Osteocyte (in vitro differentiated cells): ENCODE measurements at regions not wholly inside any gene's neighbourhood (a gene's known extent, or its start where the extent isn't known, plus 50 kb on each side); places are given as distances from the start of the nearest gene placed in this dataset.
A peak's percentile ranks its signal among the peaks of the same experiment; 100 is the strongest.

Experiments used
- DNase-seq: peaks from one replicate; pipeline ENCODE4 v3.0.0; 2021; ENCODE audit warnings: mixed read lengths; ENCODE audit not compliant: unreplicated experiment; ENCODE audit errors: extremely low spot score
- H3K27ac Mint-ChIP-seq: one replicate; pipeline ENCODE4 v1.8.0; 2021; ENCODE audit warnings: mild to moderate bottlenecking, mixed read lengths; ENCODE audit not compliant: unreplicated experiment
- H3K27me3 Mint-ChIP-seq: one replicate; pipeline ENCODE4 v1.8.0; 2021; ENCODE audit warnings: mixed read lengths; ENCODE audit not compliant: unreplicated experiment
- H3K36me3 Mint-ChIP-seq: one replicate; pipeline ENCODE4 v1.8.0; 2021; ENCODE audit warnings: mixed read lengths; ENCODE audit not compliant: unreplicated experiment
- H3K4me1 Mint-ChIP-seq: one replicate; pipeline ENCODE4 v1.8.0; 2021; ENCODE audit warnings: mixed read lengths; ENCODE audit not compliant: unreplicated experiment
- H3K4me3 Mint-ChIP-seq: one replicate; pipeline ENCODE4 v1.8.0; 2021; ENCODE audit warnings: mild to moderate bottlenecking, moderate library complexity, mixed read lengths; ENCODE audit not compliant: unreplicated experiment
- H3K9me3 Mint-ChIP-seq: one replicate; pipeline ENCODE4 v1.8.0; 2021; ENCODE audit warnings: mixed read lengths; ENCODE audit not compliant: unreplicated experiment
- TF ChIP-seq, protein P1 (sequence below): fragments of 200-600 bp; sonication (generic); IDR thresholded peaks from 2 replicates; pipeline ENCODE4 v1.5.0; 2021; ENCODE audit warnings: antibody characterized with exemption, mild to moderate bottlenecking, moderate library complexity

DNA sequence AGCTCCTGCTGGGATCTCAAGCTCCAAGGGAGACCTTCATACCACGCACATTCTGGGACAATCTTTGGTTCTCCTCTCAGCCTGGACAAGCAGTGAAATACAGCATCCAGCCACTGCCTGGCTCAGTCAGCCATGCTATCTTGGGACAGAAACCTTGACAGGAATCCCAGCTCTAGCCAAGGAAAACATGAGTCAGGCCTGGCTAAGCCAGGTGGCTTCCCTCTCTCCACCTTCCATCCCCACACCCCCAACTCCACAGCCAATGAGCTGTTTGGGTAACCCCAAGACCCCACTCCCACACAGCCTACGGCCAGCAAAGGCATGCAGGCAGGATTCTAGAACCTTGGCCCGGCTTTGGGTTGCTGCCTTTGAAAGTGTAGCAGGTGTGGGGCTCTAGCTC lies 64.9 kb downstream of the MCFD2 start:
- no peak overlapping the region for H3K4me3 Mint-ChIP-seq
- H3K9me3 Mint-ChIP-seq, result no peaks in the 10 kb centered on the region
- peak overlapping the region; percentile 47 for H3K27ac Mint-ChIP-seq
- H3K36me3 Mint-ChIP-seq, result no peaks in the 10 kb centered on the region
- peaks cover 92% of the 10 kb centered on the region for H3K4me1 Mint-ChIP-seq
- H3K27me3 Mint-ChIP-seq, result no peaks in the 10 kb centered on the region
- TF ChIP-seq, protein P1, sequence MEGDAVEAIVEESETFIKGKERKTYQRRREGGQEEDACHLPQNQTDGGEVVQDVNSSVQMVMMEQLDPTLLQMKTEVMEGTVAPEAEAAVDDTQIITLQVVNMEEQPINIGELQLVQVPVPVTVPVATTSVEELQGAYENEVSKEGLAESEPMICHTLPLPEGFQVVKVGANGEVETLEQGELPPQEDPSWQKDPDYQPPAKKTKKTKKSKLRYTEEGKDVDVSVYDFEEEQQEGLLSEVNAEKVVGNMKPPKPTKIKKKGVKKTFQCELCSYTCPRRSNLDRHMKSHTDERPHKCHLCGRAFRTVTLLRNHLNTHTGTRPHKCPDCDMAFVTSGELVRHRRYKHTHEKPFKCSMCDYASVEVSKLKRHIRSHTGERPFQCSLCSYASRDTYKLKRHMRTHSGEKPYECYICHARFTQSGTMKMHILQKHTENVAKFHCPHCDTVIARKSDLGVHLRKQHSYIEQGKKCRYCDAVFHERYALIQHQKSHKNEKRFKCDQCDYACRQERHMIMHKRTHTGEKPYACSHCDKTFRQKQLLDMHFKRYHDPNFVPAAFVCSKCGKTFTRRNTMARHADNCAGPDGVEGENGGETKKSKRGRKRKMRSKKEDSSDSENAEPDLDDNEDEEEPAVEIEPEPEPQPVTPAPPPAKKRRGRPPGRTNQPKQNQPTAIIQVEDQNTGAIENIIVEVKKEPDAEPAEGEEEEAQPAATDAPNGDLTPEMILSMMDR, result no peak
- no peak for DNase-seq

DNA sequence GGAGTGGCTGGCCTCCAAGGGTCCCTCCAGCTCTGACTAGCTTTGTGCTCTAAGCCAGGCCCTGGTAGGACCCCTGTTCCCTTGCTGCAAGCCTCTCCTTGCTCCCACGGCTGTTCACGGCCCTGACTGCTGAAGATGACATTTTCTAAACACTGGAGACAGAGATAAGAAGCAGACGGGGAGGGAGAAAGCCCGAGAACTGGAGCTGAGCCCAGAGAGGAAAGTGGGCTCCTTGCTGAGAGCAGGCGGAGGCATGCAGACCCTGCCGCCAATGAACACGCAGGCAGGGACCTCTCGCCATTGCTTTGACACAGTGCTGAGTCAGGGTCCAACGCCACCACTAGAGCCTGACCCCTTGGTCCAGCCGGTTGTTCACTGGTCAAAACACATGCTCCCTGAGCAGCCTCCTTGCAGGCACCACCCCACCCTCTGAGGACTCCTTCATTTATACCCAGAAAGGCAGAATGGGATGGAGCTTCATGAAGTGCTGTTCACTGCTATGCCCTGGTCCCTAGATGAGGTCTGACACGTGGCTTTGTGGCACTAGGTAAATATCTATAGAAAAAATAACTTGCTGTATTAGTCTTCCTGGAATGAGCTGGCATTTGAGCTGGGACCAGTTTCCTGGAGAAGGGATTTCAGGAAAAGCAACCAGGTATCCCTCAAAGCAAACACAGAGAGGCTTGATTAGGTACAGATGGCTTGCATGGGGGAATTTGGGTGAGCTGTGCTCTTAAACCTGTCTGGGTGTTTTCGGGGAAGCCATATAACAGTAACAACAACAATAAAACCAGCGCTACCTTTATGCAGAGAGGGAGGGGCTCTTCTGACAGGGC lies 65.7 kb downstream of the MCFD2 start:
- no peaks in the 10 kb centered on the region for H3K27me3 Mint-ChIP-seq
- no peaks in the 10 kb centered on the region for H3K36me3 Mint-ChIP-seq
- DNase-seq, result no peak
- H3K4me3 Mint-ChIP-seq, result no peak overlapping the region
- no peaks in the 10 kb centered on the region for H3K9me3 Mint-ChIP-seq
- TF ChIP-seq, protein P1, result no peak
- peak overlapping the region; percentile 91 for H3K27ac Mint-ChIP-seq
- peaks cover 87% of the 10 kb centered on the region for H3K4me1 Mint-ChIP-seq

DNA sequence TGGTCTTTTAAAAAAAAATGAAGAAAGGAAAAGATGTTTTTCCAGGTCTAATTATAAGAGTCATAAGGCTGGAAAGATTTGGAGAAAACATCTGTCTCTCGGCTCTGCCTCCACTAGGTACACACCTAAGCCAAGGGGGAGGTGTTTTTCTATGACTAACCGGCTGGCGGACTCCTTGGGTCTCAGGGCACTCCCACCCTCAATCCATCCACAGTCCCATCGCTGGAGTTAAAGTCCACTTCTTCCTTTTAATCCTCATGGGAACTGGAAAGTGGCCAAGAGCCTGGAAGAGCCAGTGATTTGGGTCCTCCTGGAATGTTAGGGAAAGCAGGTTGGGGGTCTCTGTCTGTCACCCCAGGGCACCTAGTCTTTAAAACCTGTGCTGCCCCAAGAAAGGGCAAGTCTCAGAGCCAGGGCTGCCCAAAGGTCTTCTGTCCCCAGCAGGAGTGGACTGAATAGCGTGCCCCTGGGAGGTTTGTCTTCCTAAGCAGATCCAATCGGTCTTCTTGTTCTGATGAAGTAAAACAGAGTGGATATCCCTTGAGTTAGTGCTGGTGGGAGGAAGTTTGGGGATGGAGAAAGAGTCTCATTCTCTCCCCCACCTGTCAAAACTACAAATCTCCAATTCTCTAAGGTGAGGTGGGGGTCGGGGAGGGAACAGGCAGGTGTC lies 66.4 kb downstream of the MCFD2 start:
- H3K4me1 Mint-ChIP-seq, result peaks cover 79% of the 10 kb centered on the region
- H3K27me3 Mint-ChIP-seq, result no peaks in the 10 kb centered on the region
- no peak overlapping the region for H3K4me3 Mint-ChIP-seq
- no peak for DNase-seq
- TF ChIP-seq, protein P1, result no peak
- no peaks in the 10 kb centered on the region for H3K36me3 Mint-ChIP-seq
- H3K27ac Mint-ChIP-seq, result peak overlapping the region; percentile 91
- H3K9me3 Mint-ChIP-seq, result no peaks in the 10 kb centered on the region

DNA sequence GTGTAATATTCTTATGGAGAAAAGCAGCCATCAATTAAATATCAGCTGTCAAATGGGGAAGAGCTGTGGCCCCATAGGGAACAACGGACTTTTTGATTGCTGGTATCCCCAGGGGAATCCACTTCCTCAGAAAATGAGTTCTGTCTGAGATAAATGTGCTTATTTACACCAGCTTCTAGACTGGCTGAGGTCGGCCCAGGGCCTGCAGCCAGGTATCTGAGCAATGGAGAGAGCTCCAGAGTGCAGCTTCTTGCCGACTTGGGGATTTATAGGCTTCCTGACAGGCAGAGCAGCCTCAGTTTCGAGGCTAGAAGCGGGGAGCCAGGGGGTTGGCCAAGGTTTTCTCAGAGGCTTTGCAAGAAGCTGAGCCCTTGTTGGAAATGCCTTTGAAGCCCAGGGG lies 67.2 kb downstream of the MCFD2 start:
- TF ChIP-seq, protein P1, result no peak
- H3K4me3 Mint-ChIP-seq, result peak overlapping the region; percentile 29
- H3K36me3 Mint-ChIP-seq, result no peaks in the 10 kb centered on the region
- no peak for DNase-seq
- peak overlapping the region; percentile 91 for H3K27ac Mint-ChIP-seq
- peaks cover 77% of the 10 kb centered on the region for H3K4me1 Mint-ChIP-seq
- H3K27me3 Mint-ChIP-seq, result no peaks in the 10 kb centered on the region
- no peaks in the 10 kb centered on the region for H3K9me3 Mint-ChIP-seq

DNA sequence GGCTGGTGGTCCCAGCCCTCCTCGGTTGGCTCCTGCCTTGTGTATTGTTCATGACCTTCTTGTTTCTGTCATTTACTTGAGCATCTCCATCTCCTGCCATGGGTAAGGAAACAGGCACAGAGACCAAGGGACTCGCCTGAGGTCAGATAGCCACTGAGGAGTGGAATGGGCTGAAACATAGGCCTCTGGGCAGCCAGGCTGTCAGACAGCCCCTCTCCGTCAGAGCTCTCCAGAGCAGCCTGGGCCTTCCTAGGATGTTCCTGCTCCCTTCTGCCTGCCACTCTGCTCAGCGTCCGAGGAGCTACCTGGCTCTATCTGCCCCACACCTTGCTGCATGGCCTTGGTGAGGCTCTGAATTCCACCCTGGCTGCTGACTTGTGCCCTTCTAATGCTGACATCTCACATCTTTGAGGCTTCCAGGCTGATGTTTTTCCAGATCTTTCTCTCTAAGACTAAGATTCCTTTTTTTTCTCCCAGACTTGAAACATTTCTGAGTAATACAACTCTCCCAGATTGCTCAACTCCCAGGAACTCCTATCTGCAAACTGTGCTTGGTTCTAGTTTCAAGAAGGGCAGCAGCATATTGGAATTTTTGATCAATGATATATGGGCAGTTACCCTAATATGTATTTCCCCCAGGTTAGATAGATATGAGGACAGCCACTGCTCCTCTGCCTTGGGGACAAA lies 67.7 kb downstream of the MCFD2 start:
- no peak for DNase-seq
- Mint-ChIP-seq H3K36me3 (no peaks in the 10 kb centered on the region), H3K4me1 (peaks cover 80% of the 10 kb centered on the region), H3K9me3 (no peaks in the 10 kb centered on the region), H3K27ac (peak overlapping the region; percentile 91), H3K4me3 (no peak overlapping the region), H3K27me3 (no peaks in the 10 kb centered on the region)
- TF ChIP-seq, protein P1, result no peak
